DOHH2 (cell line): ENCODE measurements at regions not wholly inside any gene's neighbourhood (a gene's known extent, or its start where the extent isn't known, plus 50 kb on each side); places are given as distances from the start of the nearest gene placed in this dataset.

Source experiments
- CTCF ChIP-seq: fragments of 200-600 bp; sonication (generic); IDR thresholded peaks from one replicate; pipeline ENCODE4 v1.5.1; 2014; ENCODE audit warnings: antibody characterized with exemption, mild to moderate bottlenecking, low read depth, low read length; ENCODE audit not compliant: poor library complexity, severe bottlenecking
- EZH2phosphoT487 ChIP-seq: fragments of 200-600 bp; sonication (generic); IDR thresholded peaks from 2 replicates; pipeline ENCODE4 v1.6.1; 2017; ENCODE audit warnings: borderline replicate concordance, mild to moderate bottlenecking, antibody characterized with exemption, low read length, moderate library complexity, mixed read lengths

- no peak for TF ChIP-seq CTCF
- no peak for TF ChIP-seq EZH2phosphoT487
Measured at GRCh38 chr2:6109831-6110230, 417.6 kb downstream of the SOX11 start.
